SH-SY5Y (cell line): ENCODE measurements at regions not wholly inside any gene's neighbourhood (a gene's known extent, or its start where the extent isn't known, plus 50 kb on each side); places are given as distances from the start of the nearest gene placed in this dataset.

Experiments used
- GATA2 ChIP-seq: IDR thresholded peaks from 2 replicates; pipeline ENCODE4 v1.6.1; 2011; ENCODE audit warnings: mild to moderate bottlenecking, low read depth, low read length
- GATA3 ChIP-seq: IDR thresholded peaks from 2 replicates; pipeline ENCODE4 v1.6.1; 2011; ENCODE audit warnings: low read depth, mild to moderate bottlenecking, low read length, moderate library complexity

DNA sequence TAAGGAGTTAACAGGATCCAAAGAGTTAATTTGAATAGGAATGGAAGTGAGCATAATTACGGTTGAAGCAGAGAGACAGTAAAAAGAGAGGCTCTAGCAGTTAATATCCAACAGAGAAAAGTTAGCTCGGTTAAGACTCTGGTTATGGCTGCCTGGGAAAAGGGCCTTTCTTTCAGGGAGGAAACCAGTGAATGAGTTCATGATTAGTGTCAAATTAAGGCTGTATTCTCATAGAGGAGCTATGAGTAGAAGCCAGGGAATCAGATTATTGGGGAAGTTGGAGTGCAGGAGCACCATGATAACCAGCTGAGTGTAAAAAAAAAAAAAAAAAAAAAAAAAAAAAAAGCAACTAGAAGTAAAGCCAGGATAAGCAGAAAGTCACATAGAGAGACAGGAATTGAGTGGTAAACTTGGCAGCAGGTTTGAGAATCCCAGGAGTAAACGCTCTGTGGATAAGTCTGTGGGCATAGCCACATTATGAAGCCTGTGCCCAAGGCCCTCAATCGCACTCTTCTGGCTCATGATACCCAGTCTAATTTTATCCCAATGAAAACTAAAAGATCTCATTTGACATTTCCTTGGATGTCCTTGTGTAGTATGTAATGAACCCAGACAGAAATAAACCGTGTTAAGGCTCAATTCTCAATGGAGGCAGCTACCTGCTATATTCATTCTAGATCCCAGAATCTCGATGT, 372.6 kb upstream of the MPDZ start:
- TF ChIP-seq GATA3 (no peak), GATA2 (no peak)

DNA sequence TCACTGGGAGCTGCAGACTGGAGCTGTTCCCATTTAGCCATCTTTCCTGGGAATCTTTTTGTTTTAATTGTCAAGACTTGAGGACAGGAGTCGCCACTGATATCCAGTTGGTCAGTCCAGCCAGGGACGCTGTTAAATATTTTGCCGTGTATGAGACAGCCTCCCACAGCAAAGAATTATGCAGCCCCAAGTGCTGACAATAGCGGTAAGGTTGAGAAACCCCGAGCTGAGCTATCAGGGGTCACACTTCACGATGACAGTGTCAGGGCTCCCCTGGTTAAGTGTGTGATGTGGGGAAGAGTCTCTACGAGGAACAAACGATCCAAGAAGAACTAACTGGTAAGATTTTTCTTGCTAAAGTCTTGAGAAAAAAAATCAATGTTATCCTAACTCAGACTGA, 372.0 kb upstream of the MPDZ start:
- TF ChIP-seq GATA2 (no peak), GATA3 (no peak)

DNA sequence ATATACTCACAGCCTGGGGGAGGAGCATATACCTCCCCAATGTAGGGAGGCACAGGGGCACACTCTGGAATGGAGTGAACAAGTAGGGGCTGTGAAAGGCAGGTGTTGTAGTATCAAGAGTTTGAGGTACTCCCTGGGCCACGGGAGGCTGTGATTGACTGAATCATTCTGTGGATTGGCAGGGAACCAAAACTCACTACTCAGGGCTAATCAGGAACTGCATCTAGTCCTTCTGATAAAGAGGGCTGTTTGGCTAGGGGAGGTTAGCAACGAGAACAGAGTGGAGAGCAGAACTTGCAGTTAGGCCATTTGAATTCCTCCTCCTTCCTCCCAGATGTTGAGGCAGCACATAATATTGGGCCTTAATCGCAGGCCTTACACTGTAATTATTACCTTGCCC, 369.2 kb upstream of the MPDZ start:
- TF ChIP-seq GATA2: no peak
- no peak for TF ChIP-seq GATA3

DNA sequence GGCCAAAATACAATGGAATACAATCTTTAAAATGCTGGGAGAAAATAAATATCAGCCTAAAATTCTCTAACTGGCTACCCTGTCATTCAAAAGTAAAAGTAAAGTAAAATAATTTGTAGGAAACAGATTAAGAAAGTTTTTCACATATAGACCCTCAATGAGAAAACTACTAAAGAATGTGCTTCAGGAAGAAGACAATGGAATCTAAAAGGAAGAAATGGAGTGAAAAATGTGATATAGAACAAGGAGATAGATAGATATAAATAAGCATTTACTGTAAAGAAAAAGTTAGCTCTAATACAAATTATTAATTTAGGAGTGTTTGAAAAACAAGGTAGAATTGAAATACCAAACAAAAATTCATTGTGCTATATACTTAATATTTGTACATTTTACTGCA, 368.6 kb upstream of the MPDZ start:
- TF ChIP-seq GATA2 (no peak), GATA3 (no peak)

DNA sequence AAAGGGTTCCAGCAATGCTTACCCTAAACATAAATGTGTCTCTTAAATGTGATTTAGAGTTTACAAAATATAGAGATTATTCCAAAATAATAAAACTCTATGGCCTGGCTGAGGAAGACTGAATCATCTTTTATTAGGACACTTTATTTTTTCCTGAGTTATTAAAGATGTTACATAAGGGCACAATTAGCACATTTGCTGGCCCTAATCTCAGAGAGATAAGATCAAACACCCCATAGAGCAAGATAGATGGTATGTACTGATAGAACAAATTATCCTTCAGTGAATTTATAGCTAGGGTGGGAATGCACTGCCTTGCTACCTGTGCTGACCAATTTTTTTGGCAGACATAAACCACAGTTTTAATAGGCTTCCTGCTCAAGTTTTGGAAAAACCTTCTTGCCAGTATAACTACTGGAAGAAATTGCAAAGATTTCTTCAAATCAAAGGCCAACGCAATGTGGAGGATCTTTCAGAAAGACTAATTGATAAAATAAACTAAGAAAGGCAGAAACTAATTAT, 367.1 kb upstream of the MPDZ start:
- TF ChIP-seq GATA3 (0 out of 2 replicates have a peak, but pooled peaks have one; percentile 28), GATA2 (no peak)

DNA sequence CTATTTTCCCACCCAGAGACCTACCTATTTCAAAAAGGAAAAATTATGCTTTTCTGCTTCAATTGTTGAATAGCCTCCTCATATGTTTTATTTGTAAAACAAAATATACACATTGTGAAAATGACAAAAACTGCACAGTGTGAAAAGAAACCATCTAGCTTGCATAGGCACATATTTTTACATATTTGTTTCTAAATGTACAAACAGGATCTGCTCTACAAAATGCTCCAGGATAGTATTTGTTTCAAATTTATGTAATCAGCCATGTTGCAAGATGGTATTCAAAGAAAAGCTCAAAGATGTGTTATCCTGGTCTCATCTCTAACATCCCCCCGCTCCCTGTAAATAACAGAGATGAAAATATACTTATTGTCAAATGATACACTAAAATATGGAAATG, 366.1 kb upstream of the MPDZ start:
- TF ChIP-seq GATA3 (no peak), GATA2 (no peak)

DNA sequence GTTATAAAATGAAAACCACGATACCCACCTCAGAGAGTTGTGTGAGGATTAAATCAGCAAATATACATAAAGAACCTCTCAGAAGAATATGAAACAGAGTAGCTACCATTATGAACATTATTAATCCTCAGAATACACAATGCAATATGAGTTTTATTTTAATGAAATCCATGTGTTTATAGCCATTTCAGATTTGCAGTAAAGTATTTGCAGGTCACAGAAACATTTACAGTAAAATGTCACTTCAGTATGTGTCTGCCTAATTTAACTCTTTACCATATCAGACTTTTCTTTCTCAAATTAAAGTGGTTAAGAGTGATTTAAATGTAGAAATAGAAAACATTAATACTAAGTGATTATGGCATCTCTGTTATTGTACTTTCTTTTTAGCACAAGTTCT, 365.2 kb upstream of the MPDZ start:
- TF ChIP-seq GATA2 (no peak), GATA3 (no peak)

DNA sequence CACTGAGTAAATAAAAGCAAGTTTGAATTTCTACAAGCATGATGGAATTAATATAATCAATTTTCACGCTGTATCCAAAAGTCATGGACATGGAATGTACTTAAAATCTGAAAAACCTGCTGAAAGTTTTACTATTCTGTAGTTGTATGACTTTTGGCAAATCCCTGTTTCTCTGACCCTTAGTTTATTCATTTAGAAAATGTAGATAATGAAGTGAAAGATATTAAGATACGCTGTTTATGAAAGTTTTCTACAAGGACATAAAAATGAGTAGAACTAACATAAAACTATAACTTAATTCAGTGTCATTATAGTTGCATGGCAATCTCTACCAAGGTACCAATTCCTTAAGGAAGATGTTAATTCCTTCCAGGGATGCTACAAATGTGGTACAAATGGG, 363.2 kb upstream of the MPDZ start:
- TF ChIP-seq GATA3: no peak
- no peak for TF ChIP-seq GATA2

DNA sequence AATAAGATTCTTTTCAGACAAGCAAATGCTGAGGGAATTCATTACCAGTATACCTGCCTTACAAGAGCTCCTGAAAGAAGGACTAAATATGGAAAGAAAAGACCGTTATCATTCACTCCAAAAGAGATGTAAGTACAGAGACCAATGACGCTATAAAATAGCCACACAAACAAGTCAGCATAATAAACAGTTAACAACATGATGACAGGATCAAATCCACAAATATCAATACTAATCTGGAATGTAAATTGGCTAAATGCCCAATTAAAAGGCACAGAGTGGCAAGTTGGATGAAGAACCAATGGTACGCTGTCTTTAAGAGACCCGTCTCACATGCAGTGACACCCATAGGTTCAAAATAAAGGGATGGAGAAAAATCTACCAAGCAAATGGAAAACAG, 349.6 kb upstream of the MPDZ start:
- TF ChIP-seq GATA2 (no peak), GATA3 (no peak)

DNA sequence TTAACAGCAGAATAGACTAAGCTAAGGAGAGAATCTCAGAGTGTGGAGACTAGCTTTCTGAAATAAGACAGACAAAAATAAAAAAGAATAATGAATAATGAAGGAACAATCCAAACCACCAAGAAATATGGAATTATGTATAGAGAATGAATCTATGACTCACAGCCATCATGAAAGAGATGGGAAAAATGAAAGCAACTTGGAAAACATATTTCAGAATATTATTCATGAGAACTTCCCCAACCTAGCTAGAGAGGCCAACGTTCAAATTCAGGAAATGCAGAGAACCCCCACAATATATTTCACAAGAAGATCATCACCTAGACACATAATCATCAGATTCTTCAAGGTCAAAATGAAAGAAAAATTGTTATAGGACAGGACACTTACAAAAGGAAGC, 349.0 kb upstream of the MPDZ start:
- no peak for TF ChIP-seq GATA2
- TF ChIP-seq GATA3: no peak

DNA sequence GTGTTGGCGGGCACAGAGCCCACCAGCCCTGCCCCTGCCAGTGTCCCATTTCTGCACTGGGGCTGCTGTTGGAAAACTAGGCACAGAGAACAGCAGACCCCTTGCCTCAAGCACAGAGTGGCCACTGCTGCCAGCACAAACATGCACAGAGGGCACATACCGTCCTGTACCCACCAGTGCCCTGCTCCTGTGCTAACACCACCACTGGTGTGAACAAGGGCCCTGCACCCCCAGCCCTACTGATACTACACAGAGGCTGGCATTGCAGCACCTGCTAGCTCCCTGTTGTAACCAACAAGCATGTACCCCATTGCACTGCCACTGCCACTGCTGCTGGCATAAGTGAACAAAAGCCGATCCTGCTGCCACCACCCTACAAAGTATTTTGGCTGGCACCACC, 348.0 kb upstream of the MPDZ start:
- no peak for TF ChIP-seq GATA3
- no peak for TF ChIP-seq GATA2

DNA sequence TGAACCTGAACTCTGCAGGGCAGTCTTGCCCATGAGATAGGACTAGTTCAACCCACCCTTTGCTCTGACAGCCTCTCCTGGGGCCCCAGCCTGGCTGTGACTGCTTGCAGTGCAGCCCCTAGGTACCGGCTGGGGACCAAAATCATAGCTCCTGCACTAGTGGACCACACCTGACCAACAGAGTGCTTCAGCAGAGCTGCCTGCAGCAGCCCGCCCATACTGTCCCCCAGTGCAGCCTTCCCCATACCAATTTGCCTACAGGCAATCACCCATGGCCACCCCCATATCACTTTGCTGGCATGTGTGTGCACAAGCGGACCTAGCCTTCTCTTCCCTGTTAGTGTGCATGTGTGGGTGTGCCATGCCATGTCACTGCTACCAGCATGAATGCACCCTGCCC, 347.6 kb upstream of the MPDZ start:
- TF ChIP-seq GATA2 (no peak), GATA3 (no peak)

DNA sequence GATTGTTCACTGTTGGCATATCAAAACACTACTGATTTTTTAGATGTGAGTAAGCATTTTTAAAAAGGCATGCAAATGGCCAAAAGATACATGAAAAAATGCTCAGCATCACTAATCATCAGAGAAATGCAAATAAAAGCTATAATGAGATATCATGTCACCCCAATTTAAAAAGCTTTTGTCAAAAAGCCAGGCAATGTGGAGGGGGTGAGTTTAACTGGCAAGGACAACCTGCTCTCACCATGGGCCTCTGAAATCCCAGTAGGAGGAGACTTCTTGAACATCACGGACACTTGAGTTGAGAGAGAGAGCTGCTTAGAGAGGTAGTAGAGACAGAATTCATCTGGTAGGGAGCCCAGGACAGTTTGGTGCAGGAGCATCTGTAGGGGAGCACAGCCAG, 347.1 kb upstream of the MPDZ start:
- TF ChIP-seq GATA3 (no peak), GATA2 (no peak)

DNA sequence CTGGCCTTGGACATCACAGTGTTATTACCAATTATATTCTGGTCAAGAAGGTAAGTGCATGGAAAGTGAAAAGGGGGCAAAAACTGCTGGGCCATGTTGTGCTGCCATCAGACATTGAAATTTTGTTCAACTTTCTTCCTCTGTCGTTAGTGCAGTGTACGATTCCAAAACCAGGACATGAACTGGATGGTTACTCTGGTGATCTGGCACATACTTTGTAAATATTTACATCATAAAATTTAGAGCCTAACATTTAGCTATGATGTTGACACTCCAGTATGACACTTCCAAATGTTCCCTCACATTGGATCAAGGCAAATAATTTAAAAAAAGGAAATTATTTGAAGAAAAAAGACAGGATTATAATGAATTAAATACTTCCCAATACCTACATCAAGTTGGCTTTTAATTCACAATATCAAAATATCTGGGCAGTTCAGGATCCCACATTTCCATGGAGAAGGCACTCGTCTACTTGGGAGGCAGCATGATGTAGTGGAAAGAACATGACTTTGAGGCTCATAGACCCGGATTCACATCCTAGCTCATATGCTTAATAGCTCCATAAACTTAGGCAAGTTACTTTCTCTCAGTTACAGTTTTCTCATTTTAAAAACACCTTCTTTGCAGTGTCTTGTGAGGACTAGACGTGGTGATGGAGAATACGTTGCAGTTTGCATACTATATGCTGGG, 342.5 kb upstream of the MPDZ start:
- no peak for TF ChIP-seq GATA2
- TF ChIP-seq GATA3: no peak

DNA sequence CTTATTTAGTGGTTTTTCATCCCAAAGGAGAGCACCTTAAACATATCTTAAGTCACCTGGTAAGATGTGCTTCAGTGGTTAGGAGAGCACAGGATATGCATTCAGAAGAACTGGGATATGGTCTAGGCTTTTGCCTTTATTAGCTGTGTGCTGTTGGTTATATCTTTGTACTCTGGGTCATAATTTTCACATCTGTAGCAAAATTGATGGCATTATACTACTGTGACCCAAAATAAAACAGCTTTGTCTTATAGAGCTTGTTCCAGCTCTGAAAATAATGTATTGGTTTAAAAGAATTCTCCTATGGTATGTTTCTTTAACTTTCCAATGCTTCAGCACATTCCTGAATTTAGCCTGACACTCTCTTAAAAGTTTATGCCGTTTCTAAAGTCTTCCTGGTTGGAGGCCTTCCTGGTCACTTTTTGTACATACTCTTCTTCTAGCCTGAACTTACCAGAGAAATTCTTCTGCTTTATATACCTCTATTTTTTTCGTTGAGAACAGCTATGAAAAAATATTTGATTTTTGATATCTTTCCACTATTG, 337.1 kb upstream of the MPDZ start:
- TF ChIP-seq GATA2 (no peak), GATA3 (no peak)

DNA sequence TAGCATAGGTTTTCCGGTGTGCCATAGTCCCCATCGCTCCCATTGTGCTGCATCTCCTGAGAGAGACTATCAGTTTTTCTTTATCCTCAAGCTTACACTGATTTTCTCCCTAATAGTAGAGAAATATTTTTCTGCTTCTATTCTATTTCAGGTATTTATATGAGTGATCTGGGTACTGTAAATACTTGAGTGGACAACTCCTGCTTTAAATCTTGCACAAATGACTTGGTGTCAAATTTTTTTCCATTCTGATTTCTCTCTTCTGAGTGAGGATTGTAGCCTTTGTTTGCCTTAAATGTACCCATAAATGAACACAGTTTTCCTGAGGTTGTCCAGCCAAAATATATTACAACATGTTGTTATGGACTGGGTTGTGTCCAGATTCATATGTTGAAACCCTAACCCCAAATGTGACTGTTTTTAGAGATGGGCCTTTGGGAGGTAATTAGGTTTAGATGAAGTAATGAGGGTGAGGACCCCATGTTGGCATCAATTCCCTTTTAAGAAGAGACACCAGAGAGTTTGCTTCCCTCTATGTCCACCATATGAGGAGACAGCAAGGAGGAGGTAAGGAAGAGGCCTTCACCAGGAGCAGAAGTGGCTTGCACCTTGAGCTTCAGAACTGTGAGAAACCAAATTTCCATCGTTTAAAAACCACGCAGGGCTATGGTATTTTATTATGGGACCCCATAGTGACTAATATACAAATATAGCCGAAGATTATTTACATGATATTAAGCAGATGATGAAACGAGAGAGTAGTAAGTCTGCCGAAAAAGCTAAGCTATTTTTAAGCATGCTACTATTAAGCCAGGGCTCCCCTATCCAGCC, 336.4 kb upstream of the MPDZ start:
- TF ChIP-seq GATA2 (no peak), GATA3 (no peak)

DNA sequence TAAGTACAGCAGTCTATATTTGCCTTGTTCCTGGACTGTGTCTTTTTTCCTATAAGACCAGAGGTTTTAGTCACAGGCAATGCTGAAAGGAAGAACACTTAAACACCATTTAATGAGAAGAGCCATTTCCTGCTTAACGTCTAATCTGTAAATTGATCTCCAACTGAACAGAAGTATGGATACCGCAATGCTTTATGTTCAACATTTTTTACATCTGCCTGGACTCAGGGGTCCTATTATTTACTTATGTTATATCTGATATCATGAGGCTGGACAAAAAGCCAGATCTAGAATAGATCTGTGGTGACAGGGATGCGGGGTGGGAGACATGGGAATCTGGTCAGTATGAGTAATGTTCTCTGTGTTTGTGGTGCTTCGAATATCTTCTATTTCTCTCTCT, 334.6 kb upstream of the MPDZ start:
- TF ChIP-seq GATA2 (peak; percentile 73; the same call in 1 of the 2 replicates), GATA3 (peak; percentile 84)
